Spinal cord (tissue), 9 donors: ENCODE measurements at regions not wholly inside any gene's neighbourhood (a gene's known extent, or its start where the extent isn't known, plus 50 kb on each side); places are given as distances from the start of the nearest gene placed in this dataset.
A peak's percentile ranks its signal among the peaks of the same experiment; 100 is the strongest.

Source experiments
- DNase-seq, 6 donors: peaks; one replicate each; pipeline versions ENCODE4 v3.0.0 to v3.0.0-alpha.2; 2013 to 2015; ENCODE audit warnings: low spot score in 6 of 6, low read depth in 4 of 6
- H3K27ac ChIP-seq: one replicate; pipeline ENCODE4 v1.5.1; 2013; ENCODE audit warnings: low read depth, low read length, control low read depth
- H3K27me3 ChIP-seq: one replicate; pipeline ENCODE4 v1.6.1; 2013; ENCODE audit warnings: low read length; ENCODE audit not compliant: control insufficient read depth, insufficient read depth
- H3K36me3 ChIP-seq: one replicate; pipeline ENCODE4 v1.6.1; 2013; ENCODE audit warnings: low read length; ENCODE audit not compliant: control insufficient read depth, insufficient read depth
- H3K4me1 ChIP-seq: one replicate; pipeline ENCODE4 v1.6.1; 2013; ENCODE audit warnings: low read length; ENCODE audit not compliant: control insufficient read depth, insufficient read depth
- H3K4me3 ChIP-seq: one replicate; pipeline ENCODE4 v1.5.1; 2013; ENCODE audit warnings: low read depth, low read length, control low read depth
- H3K9me3 ChIP-seq: one replicate; pipeline ENCODE4 v1.6.1; 2013; ENCODE audit warnings: low read length; ENCODE audit not compliant: control insufficient read depth, insufficient read depth
- WGBS: methylation state at CpG from one replicate; pipeline ENCODE4 v1.1.5; 2013; ENCODE audit warnings: missing lambda C conversion rate; ENCODE audit not compliant: insufficient coverage; 5-methylcytosine and 5-hydroxymethylcytosine counted together
- donor health status: healthy.

GRCh38 chr5:133825631-133826289 lies 142.7 kb downstream of the C5orf15 start:
- 59% methylated on average over 15 of the region's 15 CpGs for WGBS
- Histone ChIP-seq H3K36me3 (no peaks in the 10 kb centered on the region), H3K4me3 (no peak overlapping the region), H3K4me1 (peaks cover 6% of the 10 kb centered on the region), H3K27ac (no peak overlapping the region), H3K27me3 (peaks cover 5% of the 10 kb centered on the region), H3K9me3 (no peaks in the 10 kb centered on the region)
- peak in 1 of 6 donors; percentile 37 for DNase-seq

GRCh38 chr5:133824661-133825254 lies 143.7 kb downstream of the C5orf15 start:
- Histone ChIP-seq H3K4me3 (no peak overlapping the region), H3K4me1 (peaks cover 10% of the 10 kb centered on the region), H3K27me3 (peaks cover 5% of the 10 kb centered on the region), H3K36me3 (no peaks in the 10 kb centered on the region), H3K9me3 (no peaks in the 10 kb centered on the region), H3K27ac (no peak overlapping the region)
- DNase-seq = no peak
- WGBS = 79% methylated on average over 5 of the region's 6 CpGs

- H3K9me3 ChIP-seq = no peaks in the 10 kb centered on the region
- no peak overlapping the region for H3K4me3 ChIP-seq
- H3K27ac ChIP-seq = no peak overlapping the region
- H3K4me1 ChIP-seq = peaks cover 15% of the 10 kb centered on the region
- 44% methylated on average over 1 of the region's 3 CpGs for WGBS
- peaks cover 8% of the 10 kb centered on the region for H3K27me3 ChIP-seq
- no peak for DNase-seq
- no peaks in the 10 kb centered on the region for H3K36me3 ChIP-seq
These were observed 146.5 kb downstream of the C5orf15 start for GRCh38 chr5:133821889-133822288.

GRCh38 chr5:133821311-133821741 lies 147.1 kb downstream of the C5orf15 start:
- peaks cover 15% of the 10 kb centered on the region for H3K4me1 ChIP-seq

GRCh38 chr5:133820507-133820906 lies 147.9 kb downstream of the C5orf15 start:
- Histone ChIP-seq H3K36me3 (no peaks in the 10 kb centered on the region), H3K27ac (no peak overlapping the region), H3K4me1 (peaks cover 15% of the 10 kb centered on the region), H3K27me3 (peaks cover 8% of the 10 kb centered on the region), H3K4me3 (no peak overlapping the region), H3K9me3 (no peaks in the 10 kb centered on the region)
- no CpG with 5 or more reads among the region's 3 CpGs for WGBS
- DNase-seq = no peak

More at GRCh38 chr5:133821311-133821741, 147.1 kb downstream of the C5orf15 start:
- DNase-seq = no peak
- Histone ChIP-seq H3K27me3 (peaks cover 8% of the 10 kb centered on the region), H3K36me3 (no peaks in the 10 kb centered on the region), H3K9me3 (no peaks in the 10 kb centered on the region), H3K27ac (no peak overlapping the region), H3K4me3 (no peak overlapping the region)
- WGBS = no CpG with 5 or more reads among the region's 2 CpGs

- Histone ChIP-seq H3K36me3 (no peaks in the 10 kb centered on the region), H3K4me1 (peaks cover 15% of the 10 kb centered on the region), H3K27ac (no peak overlapping the region), H3K4me3 (no peak overlapping the region), H3K27me3 (peaks cover 8% of the 10 kb centered on the region), H3K9me3 (no peaks in the 10 kb centered on the region)
- no peak for DNase-seq
- 56% methylated on average over 10 of the region's 11 CpGs for WGBS
These were observed 148.4 kb downstream of the C5orf15 start for GRCh38 chr5:133819977-133820471.

GRCh38 chr5:133818869-133819600 lies 149.4 kb downstream of the C5orf15 start:
- 92% methylated on average over 8 of the region's 12 CpGs for WGBS

GRCh38 chr5:133818031-133818431 lies 150.4 kb downstream of the C5orf15 start:
- no peak overlapping the region for H3K4me3 ChIP-seq
- H3K27me3 ChIP-seq = peaks cover 5% of the 10 kb centered on the region
- H3K36me3 ChIP-seq = no peaks in the 10 kb centered on the region
- 50% methylated on average over 5 of the region's 5 CpGs for WGBS
- H3K4me1 ChIP-seq = peaks cover 15% of the 10 kb centered on the region
- DNase-seq = peak in 1 of 6 donors; percentile 43
- H3K27ac ChIP-seq = no peak overlapping the region
- H3K9me3 ChIP-seq = no peaks in the 10 kb centered on the region

More at GRCh38 chr5:133818869-133819600, 149.4 kb downstream of the C5orf15 start:
- peaks cover 8% of the 10 kb centered on the region for H3K27me3 ChIP-seq
- peaks cover 15% of the 10 kb centered on the region for H3K4me1 ChIP-seq
- no peak for DNase-seq
- H3K4me3 ChIP-seq = no peak overlapping the region
- H3K27ac ChIP-seq = no peak overlapping the region
- no peaks in the 10 kb centered on the region for H3K36me3 ChIP-seq
- H3K9me3 ChIP-seq = no peaks in the 10 kb centered on the region

GRCh38 chr5:133817456-133817855 lies 151.0 kb downstream of the C5orf15 start:
- DNase-seq = no peak
- H3K36me3 ChIP-seq = no peaks in the 10 kb centered on the region
- no peak overlapping the region for H3K27ac ChIP-seq
- H3K9me3 ChIP-seq = no peaks in the 10 kb centered on the region
- H3K4me1 ChIP-seq = peaks cover 15% of the 10 kb centered on the region
- peaks cover 3% of the 10 kb centered on the region for H3K27me3 ChIP-seq
- no peak overlapping the region for H3K4me3 ChIP-seq
- WGBS = 72% methylated on average over 2 of the region's 2 CpGs
